ENCODE measurements at regions not wholly inside any gene's neighbourhood (a gene's known extent, or its start where the extent isn't known, plus 50 kb on each side); places are given as distances from the start of the nearest gene placed in this dataset.

GRCh38 chr7:93750986-93751385 is 139.6 kb downstream of the TFPI2 start:
- Histone ChIP-seq H2AK9ac (replicated peaks; ENCODE audit: low read depth, low read length, poor library complexity) (no peak overlapping the region), H2BK120ac (ENCODE audit: low read depth, low read length) (no peak overlapping the region), H3K14ac (replicated peaks; ENCODE audit: low read depth, low read length) (no peak overlapping the region), H2AK5ac (ENCODE audit: low read depth, low read length) (no peak overlapping the region), H3K9me1 (ENCODE audit: insufficient read depth, low read length) (no peaks in the 10 kb centered on the region), H2BK5ac (ENCODE audit: low read depth, low read length, poor library complexity, severe bottlenecking) (no peak overlapping the region), H3K9ac (ENCODE audit: low read depth, low read length) (no peak overlapping the region), H3K56ac (ENCODE audit: extremely low read depth, insufficient read depth, low read length) (no peak overlapping the region), H4K91ac (ENCODE audit: insufficient read depth, low read depth, low read length) (no peak overlapping the region), H3K79me1 (ENCODE audit: low read depth in 1 of 2, low read length in 2 of 2) (no peaks in the 10 kb centered on the region), H4K8ac (ENCODE audit: low read depth in 2 of 2, low read length in 2 of 2) (no peak overlapping the region), H2AFZ (replicated peaks; ENCODE audit: low read length, poor library complexity) (no peak overlapping the region), H2BK15ac (ENCODE audit: low read depth, low read length) (no peak overlapping the region), H3K4me1 (ENCODE audit: control insufficient read depth, insufficient read depth, low read length) (no peaks in the 10 kb centered on the region), H3K23ac (ENCODE audit: low read depth, low read length) (no peak overlapping the region), H3K18ac (ENCODE audit: low read depth, low read length) (no peak overlapping the region), H3K36me3 (ENCODE audit: control insufficient read depth, insufficient read depth, low read length) (no peaks in the 10 kb centered on the region), H2BK20ac (ENCODE audit: low read depth, low read length) (no peak overlapping the region), H4K5ac (ENCODE audit: low read depth, low read length) (no peak overlapping the region), H3K27me3 (ENCODE audit: control insufficient read depth, insufficient read depth, low read length) (no peaks in the 10 kb centered on the region), H3K9me3 (ENCODE audit: control insufficient read depth, insufficient read depth, low read length) (no peaks in the 10 kb centered on the region), H3K4me2 (ENCODE audit: low read depth, low read length) (no peak overlapping the region), H3K4me3 (ENCODE audit: insufficient read depth, low read depth, low read length) (no peak overlapping the region), H3K4ac (ENCODE audit: low read depth, low read length) (no peak overlapping the region), H3K27ac (ENCODE audit: insufficient read depth, low read length) (no peak overlapping the region), H4K20me1 (ENCODE audit: insufficient read depth, low read length) (no peaks in the 10 kb centered on the region)
- BruUV-seq (replicated peaks), result no TSS peak
- TF ChIP-seq RAD21 (IDR thresholded peaks at IDR 0.05; ENCODE audit: low read length) (no peak), BHLHE40 (IDR thresholded peaks at IDR 0.05; ENCODE audit: low read depth, low read length) (no peak), FOS (IDR thresholded peaks at IDR 0.05; ENCODE audit: low read depth, low read length) (no peak), RFX5 (IDR thresholded peaks at IDR 0.05; ENCODE audit: low read depth, low read length) (no peak)
- dilution Hi-C loops (cut with HindIII; ENCODE audit: low sequenced_read_pairs, unreplicated experiment) (no loop called here), in situ Hi-C loops (cut with MboI; ENCODE audit: low sequenced_read_pairs) (no loop called here), intact Hi-C loops (cut with micrococcal nuclease) (no loop called here)
- ATAC-seq (ENCODE audit: low read depth) (no peak), DNase-seq (no peak)
- WGBS, 2 experiments (ENCODE audit: extremely low coverage in 2 of 2, insufficient read length in 1 of 2), result no CpG with 5 or more reads among the region's 1 CpG
- POLR2A ChIA-PET (ENCODE audit: unreplicated experiment), result no interaction called here
- CTCF ChIA-PET, result no interaction called here

Measured in IMR-90 (cell line).